Activated CD8-positive, alpha-beta memory T cell treated with anti-CD3 and anti-CD28 coated beads, Interleukin-2, amount 50 U/mL, for 4 hours (primary cell): ENCODE measurements at regions not wholly inside any gene's neighbourhood (a gene's known extent, or its start where the extent isn't known, plus 50 kb on each side); places are given as distances from the start of the nearest gene placed in this dataset.
"Not testable (repeated sequence)": the region's sequence is repeated elsewhere in the genome, so short reads cannot be mapped to it uniquely, and the experiment has no call there.

Source experiments
- DNase-seq: peaks from one replicate; pipeline ENCODE4 v3.0.0-alpha.2; 2020

- no peak for DNase-seq
These were observed 388.1 kb upstream of the ACVR2A start for GRCh38 chr2:147456779-147457178.

DNA sequence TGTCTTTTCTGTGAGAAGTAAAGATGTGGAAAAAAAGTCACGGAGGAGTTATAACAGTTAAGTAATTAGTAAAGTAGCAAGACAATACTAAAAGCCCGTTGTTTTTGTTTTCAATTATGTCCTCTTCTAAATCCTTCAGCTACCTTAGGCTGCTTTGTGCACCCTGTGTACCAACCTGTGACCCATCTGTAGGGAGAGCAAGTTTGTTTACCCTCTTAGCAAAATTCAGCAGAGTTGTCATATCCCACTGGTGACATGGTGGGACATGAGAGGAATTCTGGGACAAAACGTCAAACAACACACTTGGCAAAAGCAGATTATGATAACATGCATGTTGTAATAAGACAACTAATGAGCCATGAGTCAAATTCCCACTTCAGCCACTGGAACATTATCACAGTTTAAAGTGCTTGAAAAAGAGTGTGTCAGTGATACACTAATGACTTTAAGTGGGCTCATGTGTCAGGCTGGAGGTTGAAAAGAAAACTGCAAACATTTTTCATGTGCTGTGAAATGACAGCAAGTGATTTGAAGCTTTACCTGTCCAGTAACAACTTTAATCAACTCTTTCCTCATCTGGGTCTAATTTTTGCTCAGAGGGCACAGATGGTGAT lies 392.8 kb upstream of the ACVR2A start:
- DNase-seq: no peak

- DNase-seq: no peak
These were observed 393.9 kb upstream of the ACVR2A start for GRCh38 chr2:147450661-147451510.

GRCh38 chr2:147449323-147449991 lies 395.4 kb upstream of the ACVR2A start:
- DNase-seq: no peak

GRCh38 chr2:147442816-147443215 lies 402.0 kb upstream of the ACVR2A start:
- no peak for DNase-seq

DNA sequence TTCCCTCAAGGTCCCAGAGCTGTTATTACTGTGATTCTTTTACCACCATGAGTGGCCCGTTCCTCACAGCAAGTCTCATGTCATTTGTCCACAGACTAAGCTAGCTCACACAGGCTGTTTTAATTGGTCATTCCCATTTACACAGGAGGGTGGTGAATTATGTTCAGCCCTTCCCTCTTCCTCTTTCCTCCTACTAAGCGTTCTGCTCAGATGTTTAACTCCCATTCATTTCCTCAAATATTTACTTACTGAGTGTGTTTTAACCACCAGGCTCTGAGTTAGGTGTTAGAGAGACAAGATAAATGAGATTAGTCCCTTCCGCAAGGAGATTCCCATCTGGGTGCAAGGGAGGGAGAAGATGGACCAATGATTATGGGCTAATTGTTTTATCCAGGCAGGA lies 403.6 kb upstream of the ACVR2A start:
- no peak for DNase-seq

DNA sequence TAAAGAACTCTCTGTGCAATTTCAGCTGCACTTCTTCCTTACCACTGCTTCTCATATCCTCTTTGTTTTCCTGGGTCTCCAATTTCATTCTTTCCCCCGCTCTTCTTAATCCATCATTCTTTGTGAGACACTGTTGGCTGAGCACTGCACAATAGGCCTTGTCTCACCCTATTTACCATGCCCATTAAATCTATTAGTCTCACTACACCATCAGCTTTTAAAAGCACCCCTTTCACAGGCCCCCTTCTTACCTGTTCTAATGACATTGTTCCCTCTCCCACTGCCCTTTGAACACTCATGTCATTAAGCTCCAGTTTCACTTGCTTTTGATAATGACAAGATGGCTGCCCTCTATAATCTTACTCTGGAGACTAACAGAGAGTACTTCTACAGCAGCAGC lies 404.1 kb upstream of the ACVR2A start:
- DNase-seq: no peak

- DNase-seq: no peak
These were observed 404.8 kb upstream of the ACVR2A start for GRCh38 chr2:147439986-147440385.

DNA sequence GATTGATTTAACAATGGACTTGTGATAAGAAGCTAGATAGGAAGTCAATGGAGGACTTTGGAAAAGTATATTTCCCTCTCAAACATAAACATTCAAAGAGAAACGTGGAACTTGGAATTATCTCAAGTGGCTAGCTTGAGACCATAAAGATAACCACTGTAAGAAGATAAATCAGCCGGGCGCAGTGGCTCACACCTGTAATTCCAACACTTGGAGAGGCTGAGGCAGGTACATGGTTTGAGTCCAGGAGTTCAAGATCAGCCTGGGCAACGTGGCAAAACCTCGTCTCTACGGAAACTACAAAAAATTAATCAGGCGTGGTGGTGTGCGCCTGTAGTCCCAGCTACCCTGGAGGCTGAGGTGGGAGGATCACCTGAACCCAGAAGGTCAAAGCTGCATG lies 405.9 kb upstream of the ACVR2A start:
- DNase-seq: no peak

- no peak for DNase-seq
These were observed 411.0 kb upstream of the ACVR2A start for GRCh38 chr2:147433822-147434221.

DNA sequence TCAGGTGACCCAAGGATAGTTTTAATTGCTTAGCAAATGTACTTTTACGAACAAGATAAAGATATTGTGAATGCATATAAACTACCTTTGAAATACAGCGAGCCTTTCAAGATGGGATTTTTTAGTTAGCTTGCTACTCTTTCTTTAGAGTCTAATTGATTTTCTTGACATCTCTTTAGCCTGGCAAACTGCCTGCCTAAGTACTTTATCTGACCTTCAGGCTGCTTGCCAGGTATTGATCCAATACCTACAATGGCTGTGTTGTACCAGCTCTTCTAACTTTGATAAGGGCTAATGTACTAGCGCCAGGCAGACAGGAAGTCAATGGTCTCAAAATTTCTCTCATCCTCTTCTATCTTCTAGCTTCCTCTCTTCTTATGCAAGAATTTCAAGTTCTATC lies 414.4 kb upstream of the ACVR2A start:
- DNase-seq: no peak

DNA sequence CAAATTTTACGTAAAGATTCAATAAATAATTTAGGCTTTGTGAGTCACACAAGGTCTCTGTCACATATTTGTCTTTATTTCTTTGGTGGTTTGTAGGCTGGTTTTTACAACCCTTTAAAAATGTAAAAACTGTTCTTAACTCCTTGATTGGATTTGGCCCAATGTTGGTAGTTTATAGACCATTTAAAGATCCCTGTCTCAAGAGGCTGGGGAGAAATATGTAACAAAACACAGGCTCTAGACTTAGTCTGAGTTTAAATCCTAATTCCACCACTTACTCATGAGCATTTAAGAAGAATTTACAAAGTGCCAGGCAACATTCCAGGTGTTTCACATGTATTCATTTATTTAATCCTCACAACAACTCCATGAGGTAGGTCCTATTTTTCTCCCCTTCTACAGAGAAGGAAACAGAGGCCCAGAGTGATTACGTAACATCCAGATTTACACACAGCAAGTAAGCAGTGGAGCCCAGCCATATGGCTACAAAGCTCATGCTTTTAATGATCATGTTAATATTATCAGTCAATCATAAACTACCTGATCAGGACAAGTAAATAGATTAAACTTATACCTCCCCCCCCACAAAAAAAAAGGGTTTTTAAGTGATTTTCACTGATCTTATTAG lies 416.6 kb upstream of the ACVR2A start:
- no peak for DNase-seq

- no peak for DNase-seq
These were observed 419.3 kb upstream of the ACVR2A start for GRCh38 chr2:147425437-147426029.

DNA sequence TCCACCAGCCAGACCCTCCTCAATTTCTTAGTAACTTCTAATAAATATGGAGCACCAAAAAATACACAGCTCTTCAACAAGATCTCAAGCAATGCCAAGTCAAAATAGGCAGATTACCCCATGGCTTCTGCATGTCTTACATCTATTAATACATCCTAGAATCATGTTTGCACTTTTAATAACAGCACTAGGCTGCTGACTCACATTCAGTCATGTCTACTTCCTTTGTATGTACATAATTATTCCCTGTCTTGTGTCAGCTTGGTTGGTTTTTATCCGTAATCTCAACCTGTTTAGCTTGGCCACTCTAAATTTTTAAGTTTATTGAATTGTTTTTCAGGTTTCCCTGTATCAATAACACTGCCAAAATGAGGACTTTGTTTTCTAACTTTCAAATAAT lies 420.1 kb upstream of the ACVR2A start:
- no peak for DNase-seq

- DNase-seq: no peak
These were observed 423.7 kb upstream of the ACVR2A start for GRCh38 chr2:147420947-147421675.

DNA sequence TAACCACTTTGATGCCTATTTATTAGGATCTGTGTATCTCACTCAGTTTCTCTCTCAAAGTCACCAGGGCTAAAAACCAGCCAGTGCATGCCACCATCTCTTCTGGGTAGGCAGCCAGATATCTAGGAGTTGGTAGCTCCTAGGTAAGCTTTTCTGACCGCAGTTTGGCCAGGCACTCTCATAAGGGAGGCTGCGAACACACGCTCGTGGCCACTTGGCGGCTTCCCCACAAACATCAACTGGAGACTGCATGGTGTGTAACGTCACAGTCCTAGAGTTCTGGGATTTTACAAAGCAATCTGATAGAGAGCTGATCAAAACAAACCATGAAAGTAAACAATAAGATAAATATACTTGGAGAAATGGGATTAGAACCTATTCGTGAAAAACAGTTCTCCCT lies 424.3 kb upstream of the ACVR2A start:
- no peak for DNase-seq

GRCh38 chr2:147416099-147416498 lies 428.7 kb upstream of the ACVR2A start:
- DNase-seq: no peak

DNA sequence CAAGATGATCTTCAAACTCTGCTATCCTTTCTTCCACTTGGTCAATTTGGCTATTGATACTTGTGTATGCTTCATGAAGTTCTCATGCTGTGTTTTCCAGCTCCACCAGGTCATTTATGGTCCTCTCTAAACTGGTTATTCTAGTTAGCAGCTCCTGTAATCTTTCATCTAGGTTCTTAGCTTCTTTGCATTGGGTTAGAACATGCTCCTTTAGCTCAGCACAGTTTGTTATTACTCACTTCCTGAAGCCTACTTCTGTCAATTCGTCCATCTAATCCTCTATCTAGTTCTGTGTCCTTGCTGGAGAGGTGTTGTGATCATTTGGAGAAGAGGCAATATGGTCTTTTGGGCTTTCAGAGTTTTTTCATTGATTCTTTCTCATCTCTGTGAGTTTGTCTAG lies 430.2 kb upstream of the ACVR2A start:
- DNase-seq: not testable (repeated sequence)

DNA sequence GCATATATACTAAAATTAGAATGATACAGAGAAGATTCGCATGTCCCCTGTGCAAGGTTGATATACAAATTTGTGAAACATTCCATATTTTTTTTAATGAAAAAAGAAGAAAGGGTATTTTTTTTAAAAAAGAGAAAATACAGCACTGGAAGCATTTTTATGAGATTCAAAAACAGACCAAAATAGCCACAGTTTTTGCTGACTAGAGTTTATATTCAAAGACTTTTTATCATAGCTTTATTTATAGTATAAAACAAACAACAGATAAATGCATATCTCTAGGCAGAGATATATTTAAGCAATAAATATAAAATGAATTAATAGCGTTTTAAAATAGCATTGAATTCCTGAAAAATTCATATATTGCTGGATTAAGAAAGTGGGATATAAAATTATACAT lies 436.5 kb upstream of the ACVR2A start:
- no peak for DNase-seq

DNA sequence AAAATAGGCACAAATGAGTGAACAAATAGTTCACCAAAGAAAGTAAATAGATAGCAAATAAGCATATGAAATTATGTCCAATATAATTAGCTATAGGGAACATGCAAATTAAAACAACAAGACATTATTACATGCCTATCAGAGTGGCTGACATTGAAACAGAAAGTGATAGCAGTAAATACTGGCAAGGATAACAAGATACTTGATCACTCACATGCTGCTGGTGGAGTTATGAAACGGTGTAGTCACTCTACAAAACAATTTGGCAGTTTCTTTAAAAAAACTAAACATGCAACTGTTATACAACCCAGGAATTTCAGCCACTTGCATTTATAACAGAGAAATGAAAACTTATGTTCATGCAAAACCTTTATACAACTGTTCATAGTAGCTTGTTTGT lies 439.2 kb upstream of the ACVR2A start:
- no peak for DNase-seq

GRCh38 chr2:147398996-147399395 lies 445.8 kb upstream of the ACVR2A start:
- no peak for DNase-seq

GRCh38 chr2:147398301-147398700 lies 446.5 kb upstream of the ACVR2A start:
- no peak for DNase-seq

DNA sequence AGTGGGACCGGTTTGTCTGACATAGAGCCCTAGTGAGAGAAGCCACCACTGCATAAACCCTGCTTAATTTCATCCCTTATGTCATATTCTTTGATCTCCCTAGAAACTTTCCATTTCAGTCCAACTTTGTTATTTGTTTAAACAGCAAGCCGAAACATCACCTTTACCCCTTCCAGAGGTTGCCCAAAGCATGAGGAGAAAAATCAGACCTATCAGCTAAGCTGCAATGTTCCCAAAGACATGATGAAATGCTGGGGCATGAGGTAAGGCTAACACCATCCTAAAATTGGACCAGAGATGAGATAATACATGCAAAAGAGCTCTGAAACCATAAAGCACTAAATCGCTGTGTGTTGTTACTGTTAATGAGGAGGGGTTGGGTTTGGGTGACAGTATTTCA lies 447.9 kb upstream of the ACVR2A start:
- DNase-seq: no peak
